AG10803 (cell line): ENCODE measurements at regions not wholly inside any gene's neighbourhood (a gene's known extent, or its start where the extent isn't known, plus 50 kb on each side); places are given as distances from the start of the nearest gene placed in this dataset.

Experiments
- DNase-seq: peaks from one replicate; pipeline ENCODE4 v3.0.0; 2010; ENCODE audit warnings: low read depth
- H3K4me3 ChIP-seq: 2 replicates; pipeline ENCODE4 v1.5.1; 2011; ENCODE audit warnings: mild to moderate bottlenecking, low read length, control low read depth
- TF ChIP-seq, protein P1 (sequence below): conservative IDR thresholded peaks from 2 replicates; pipeline ENCODE4 v1.5.1; 2011; ENCODE audit warnings: mild to moderate bottlenecking, low read length, control low read depth, inconsistent platforms

DNA sequence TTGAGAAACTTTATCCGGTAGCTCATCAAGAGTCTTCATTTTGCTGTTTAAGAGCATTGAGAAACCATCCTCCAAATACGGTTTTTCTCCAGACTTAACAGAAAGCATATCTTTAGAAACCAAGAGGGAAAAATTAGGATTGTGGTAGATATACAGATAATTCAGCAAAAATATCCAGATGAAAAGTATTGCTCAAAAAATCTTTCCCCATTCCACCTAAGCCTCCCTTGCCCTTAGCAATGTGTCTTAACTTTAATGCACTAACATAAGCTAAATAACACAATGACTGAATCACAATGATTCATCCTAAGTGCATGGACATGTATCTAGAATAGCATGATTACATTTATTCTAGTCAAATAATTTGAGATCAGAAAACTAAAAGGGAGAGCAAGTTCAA lies 130.3 kb upstream of the TARS1 start:
- TF ChIP-seq, protein P1, sequence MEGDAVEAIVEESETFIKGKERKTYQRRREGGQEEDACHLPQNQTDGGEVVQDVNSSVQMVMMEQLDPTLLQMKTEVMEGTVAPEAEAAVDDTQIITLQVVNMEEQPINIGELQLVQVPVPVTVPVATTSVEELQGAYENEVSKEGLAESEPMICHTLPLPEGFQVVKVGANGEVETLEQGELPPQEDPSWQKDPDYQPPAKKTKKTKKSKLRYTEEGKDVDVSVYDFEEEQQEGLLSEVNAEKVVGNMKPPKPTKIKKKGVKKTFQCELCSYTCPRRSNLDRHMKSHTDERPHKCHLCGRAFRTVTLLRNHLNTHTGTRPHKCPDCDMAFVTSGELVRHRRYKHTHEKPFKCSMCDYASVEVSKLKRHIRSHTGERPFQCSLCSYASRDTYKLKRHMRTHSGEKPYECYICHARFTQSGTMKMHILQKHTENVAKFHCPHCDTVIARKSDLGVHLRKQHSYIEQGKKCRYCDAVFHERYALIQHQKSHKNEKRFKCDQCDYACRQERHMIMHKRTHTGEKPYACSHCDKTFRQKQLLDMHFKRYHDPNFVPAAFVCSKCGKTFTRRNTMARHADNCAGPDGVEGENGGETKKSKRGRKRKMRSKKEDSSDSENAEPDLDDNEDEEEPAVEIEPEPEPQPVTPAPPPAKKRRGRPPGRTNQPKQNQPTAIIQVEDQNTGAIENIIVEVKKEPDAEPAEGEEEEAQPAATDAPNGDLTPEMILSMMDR = no peak
- DNase-seq = peak; percentile 91
- H3K4me3 ChIP-seq = no peak overlapping the region

DNA sequence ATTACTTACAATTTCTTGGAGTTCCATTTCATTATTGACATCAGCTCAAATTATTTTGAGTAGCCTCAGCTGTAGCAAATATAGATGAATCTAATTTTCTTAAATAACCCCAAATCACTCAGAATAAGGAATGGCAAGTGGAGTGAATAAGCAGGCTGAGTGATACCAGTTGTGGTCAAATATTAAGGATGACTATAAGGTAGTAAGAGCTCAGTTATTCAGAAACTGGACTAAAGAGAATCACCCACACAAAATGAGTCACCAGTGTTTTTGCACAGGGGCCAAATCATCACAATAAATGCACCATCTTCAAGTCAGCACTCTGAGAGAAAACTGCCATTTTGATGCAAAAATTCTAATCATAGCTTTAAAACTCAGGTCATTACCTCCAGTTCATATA lies 128.9 kb upstream of the TARS1 start:
- peak; percentile 91 for DNase-seq
- H3K4me3 ChIP-seq = no peak overlapping the region
- TF ChIP-seq, protein P1 = no peak

DNA sequence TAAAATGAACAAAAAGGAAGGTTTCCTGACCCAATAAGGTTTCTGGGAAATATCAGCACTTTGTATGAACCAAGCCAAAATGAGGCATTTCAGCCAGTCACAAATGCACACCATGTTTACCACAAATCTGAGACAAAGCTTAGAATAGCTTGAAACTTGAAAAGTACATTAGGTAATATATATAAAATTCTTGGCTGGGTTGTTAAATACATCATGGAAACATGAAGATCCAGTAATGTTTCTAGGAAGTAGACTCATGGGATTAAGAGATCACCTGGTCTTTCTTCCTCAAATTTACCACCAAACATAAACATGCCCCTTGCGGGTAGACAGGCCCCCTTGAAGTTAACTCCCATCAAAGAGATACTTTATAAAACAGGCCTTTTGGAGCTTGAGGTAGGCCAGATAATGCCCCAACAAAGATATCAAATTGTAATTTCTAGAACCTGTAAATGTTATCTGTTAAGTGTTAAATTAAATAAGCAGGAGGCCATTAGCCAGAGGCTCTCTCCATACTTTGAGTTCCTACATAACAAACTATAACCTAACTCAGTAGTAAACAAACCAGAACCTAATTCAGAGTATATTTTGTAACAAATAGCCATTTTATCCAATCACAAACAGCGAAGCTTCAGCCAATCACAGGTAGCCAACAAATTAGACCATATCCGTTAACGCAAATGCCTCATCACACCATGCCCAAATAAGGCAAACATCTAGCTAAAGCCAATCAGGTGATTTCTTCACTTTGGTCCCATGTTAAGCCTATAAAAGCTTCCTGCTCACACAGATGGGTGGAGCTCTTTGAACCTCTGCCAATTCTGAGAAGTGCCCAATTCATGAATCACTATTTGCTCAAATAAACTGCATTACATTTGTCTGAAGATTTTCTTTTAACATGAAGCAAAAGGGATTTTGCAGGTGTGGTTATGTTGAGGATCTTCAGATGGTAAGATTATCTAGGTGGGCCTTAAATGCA lies 127.9 kb upstream of the TARS1 start:
- peak; percentile 81 for DNase-seq
- no peak overlapping the region for H3K4me3 ChIP-seq
- TF ChIP-seq, protein P1 = no peak

DNA sequence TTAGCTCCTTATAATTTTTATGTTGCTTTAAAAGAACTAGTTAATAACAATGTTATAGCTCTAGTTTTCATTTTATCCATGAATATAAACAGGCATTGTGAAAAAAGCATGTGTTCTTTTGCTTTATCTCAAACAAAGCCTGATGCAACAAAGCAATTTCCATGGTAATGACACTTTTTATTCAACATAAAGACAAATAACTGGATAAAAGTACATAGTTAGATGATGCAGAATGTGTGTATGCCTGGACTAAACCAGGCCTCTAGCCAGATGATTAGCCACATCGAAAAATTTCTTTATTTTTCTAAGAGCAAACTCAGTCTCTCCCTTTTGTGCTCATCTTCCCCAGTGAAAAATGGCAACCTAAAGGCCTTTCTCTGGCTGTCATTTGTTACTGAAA lies 125.6 kb upstream of the TARS1 start:
- TF ChIP-seq, protein P1 = no peak
- peak; percentile 40 for DNase-seq
- no peak overlapping the region for H3K4me3 ChIP-seq

DNA sequence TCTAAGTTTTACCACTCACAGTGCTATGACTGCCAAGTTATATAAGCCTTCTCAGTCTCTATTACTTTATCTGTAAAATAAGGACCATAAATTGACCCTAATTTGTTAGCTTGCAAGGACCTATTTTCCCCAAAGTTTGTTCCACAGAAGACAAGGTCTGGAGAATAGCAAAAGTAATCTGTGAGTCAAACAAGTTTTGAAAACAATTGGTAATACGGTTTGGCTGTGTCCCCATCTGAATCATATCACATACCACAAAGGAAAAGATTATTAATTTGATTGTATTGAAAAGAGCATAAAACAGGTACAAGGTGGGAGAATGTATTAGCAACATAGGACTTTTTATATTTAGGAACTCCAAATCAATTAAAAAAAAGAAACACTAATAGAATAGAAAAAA lies 124.0 kb upstream of the TARS1 start:
- TF ChIP-seq, protein P1 = no peak
- DNase-seq = no peak
- H3K4me3 ChIP-seq = no peak overlapping the region

DNA sequence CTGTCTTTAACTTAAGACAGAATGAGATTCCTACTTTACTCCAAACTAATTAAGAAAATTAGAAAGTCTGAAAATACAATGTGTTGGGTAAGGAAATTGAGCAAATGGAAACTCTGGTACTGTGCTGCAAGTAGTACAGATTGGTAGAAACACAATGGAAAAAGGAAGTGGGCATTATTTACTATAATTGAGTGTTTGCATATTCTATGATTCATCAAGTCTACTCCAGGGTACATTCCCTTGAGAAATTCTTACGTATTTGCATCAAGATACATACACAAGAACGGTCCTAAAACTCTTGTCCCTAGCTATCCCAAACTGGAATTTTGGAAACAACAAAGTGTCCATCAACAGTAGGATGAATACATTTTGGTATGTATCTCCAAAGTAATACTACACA lies 123.5 kb upstream of the TARS1 start:
- DNase-seq = no peak
- H3K4me3 ChIP-seq = no peak overlapping the region
- TF ChIP-seq, protein P1 = no peak

DNA sequence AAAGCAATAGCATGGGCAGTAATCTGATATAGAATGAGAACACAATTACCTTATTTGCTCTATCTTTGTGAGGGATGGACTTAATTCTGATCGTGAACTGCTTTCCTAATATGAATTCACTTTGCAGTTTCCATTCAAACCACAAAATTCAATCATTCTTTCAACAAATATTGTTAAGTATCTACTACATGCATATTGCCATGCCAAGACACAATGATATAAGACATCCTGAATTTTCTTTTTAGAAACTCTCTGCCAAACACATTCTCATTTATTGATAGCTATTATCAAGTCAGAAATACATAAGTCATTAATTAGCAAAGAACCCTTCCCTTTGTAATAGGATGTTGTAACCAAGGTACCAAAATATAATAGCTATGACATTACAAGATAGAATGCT lies 121.6 kb upstream of the TARS1 start:
- TF ChIP-seq, protein P1 = no peak
- H3K4me3 ChIP-seq = no peak overlapping the region
- peak; percentile 86 for DNase-seq
